Osteoblast (primary cell): ENCODE measurements at regions not wholly inside any gene's neighbourhood (a gene's known extent, or its start where the extent isn't known, plus 50 kb on each side); places are given as distances from the start of the nearest gene placed in this dataset.

Experiments used
- DNase-seq: peaks from one replicate; pipeline ENCODE4 v3.0.0; 2011; ENCODE audit warnings: low spot score, mixed read lengths; ENCODE audit not compliant: insufficient read length; ENCODE audit errors: missing footprints
- H2AFZ ChIP-seq: 2 replicates; pipeline ENCODE4 v1.6.0; 2011; ENCODE audit warnings: mild to moderate bottlenecking, low read length
- H3K27ac ChIP-seq: 2 replicates; pipeline ENCODE4 v1.5.1; 2011; ENCODE audit warnings: mild to moderate bottlenecking, low read depth, low read length, moderate library complexity
- H3K27me3 ChIP-seq: 2 replicates; pipeline ENCODE4 v1.6.0; 2012; ENCODE audit warnings: mild to moderate bottlenecking, control low read depth, inconsistent platforms, low read length, moderate library complexity; ENCODE audit not compliant: insufficient read depth
- H3K36me3 ChIP-seq: 2 replicates; pipeline ENCODE4 v1.5.1; 2011; ENCODE audit warnings: mild to moderate bottlenecking, low read length, control low read depth, moderate library complexity; ENCODE audit not compliant: insufficient read depth
- H3K4me1 ChIP-seq: 2 replicates; pipeline ENCODE4 v1.5.1; 2011; ENCODE audit warnings: mild to moderate bottlenecking, low read length, control low read depth, moderate library complexity; ENCODE audit not compliant: insufficient read depth
- H3K4me2 ChIP-seq: 2 replicates; pipeline ENCODE4 v1.6.0; 2011; ENCODE audit warnings: mild to moderate bottlenecking, low read length; ENCODE audit not compliant: insufficient read depth
- H3K4me3 ChIP-seq: fragments of 200-600 bp; sonication (generic); 3 replicates; pipeline ENCODE4 v1.5.1; 2012; ENCODE audit warnings: mild to moderate bottlenecking, low read length, inconsistent platforms; ENCODE audit not compliant: insufficient read depth
- H3K79me2 ChIP-seq: 2 replicates; pipeline ENCODE4 v1.6.0; 2012; ENCODE audit warnings: mild to moderate bottlenecking, low read length, control low read depth, inconsistent platforms; ENCODE audit not compliant: insufficient read depth
- H3K9me3 ChIP-seq: 2 replicates; pipeline ENCODE4 v1.5.1; 2011; ENCODE audit warnings: low read depth, low read length, control low read depth
- H4K20me1 ChIP-seq: 2 replicates; pipeline ENCODE4 v1.6.0; 2012; ENCODE audit warnings: mild to moderate bottlenecking, low read length, control low read depth; ENCODE audit not compliant: insufficient read depth
- CTCF ChIP-seq: IDR thresholded peaks from 2 replicates; pipeline ENCODE4 v1.5.1; 2011; ENCODE audit warnings: mild to moderate bottlenecking, low read depth, low read length, moderate library complexity; ENCODE audit errors: extremely low read depth

GRCh38 chr18:64416990-64417389 is 268.1 kb upstream of the LINC00305 start:
- Histone ChIP-seq H3K9me3 (peaks cover 2% of the 10 kb centered on the region), H4K20me1 (no peaks in the 10 kb centered on the region), H3K4me1 (no peaks in the 10 kb centered on the region), H2AFZ (no peak overlapping the region), H3K79me2 (no peaks in the 10 kb centered on the region), H3K4me3 (no peak overlapping the region), H3K4me2 (no peak overlapping the region), H3K27me3 (no peaks in the 10 kb centered on the region), H3K36me3 (no peaks in the 10 kb centered on the region), H3K27ac (no peak overlapping the region)
- no peak for TF ChIP-seq CTCF
- peak; percentile 8 for DNase-seq

- no peak overlapping the region for H3K4me2 ChIP-seq
- H3K27ac ChIP-seq, result no peak overlapping the region
- no peak overlapping the region for H3K4me3 ChIP-seq
- peaks cover 2% of the 10 kb centered on the region for H3K9me3 ChIP-seq
- H4K20me1 ChIP-seq, result no peaks in the 10 kb centered on the region
- H3K36me3 ChIP-seq, result no peaks in the 10 kb centered on the region
- H2AFZ ChIP-seq, result no peak overlapping the region
- no peaks in the 10 kb centered on the region for H3K27me3 ChIP-seq
- no peak for TF ChIP-seq CTCF
- DNase-seq, result no peak
- no peaks in the 10 kb centered on the region for H3K79me2 ChIP-seq
- no peaks in the 10 kb centered on the region for H3K4me1 ChIP-seq
Measured at GRCh38 chr18:64415218-64415617, 266.3 kb upstream of the LINC00305 start.

- no peaks in the 10 kb centered on the region for H3K4me1 ChIP-seq
- H3K9me3 ChIP-seq, result no peaks in the 10 kb centered on the region
- H3K27ac ChIP-seq, result no peak overlapping the region
- H3K4me2 ChIP-seq, result no peak overlapping the region
- no peaks in the 10 kb centered on the region for H3K27me3 ChIP-seq
- no peaks in the 10 kb centered on the region for H4K20me1 ChIP-seq
- DNase-seq, result no peak
- H3K36me3 ChIP-seq, result no peaks in the 10 kb centered on the region
- no peaks in the 10 kb centered on the region for H3K79me2 ChIP-seq
- TF ChIP-seq CTCF, result no peak
- H2AFZ ChIP-seq, result no peak overlapping the region
- no peak overlapping the region for H3K4me3 ChIP-seq
Measured at GRCh38 chr18:64410685-64411084, 261.8 kb upstream of the LINC00305 start.

GRCh38 chr18:64409511-64409910 is 260.6 kb upstream of the LINC00305 start:
- no peak for TF ChIP-seq CTCF
- Histone ChIP-seq H3K36me3 (no peaks in the 10 kb centered on the region), H3K27me3 (no peaks in the 10 kb centered on the region), H3K4me3 (no peak overlapping the region), H3K79me2 (no peaks in the 10 kb centered on the region), H2AFZ (no peak overlapping the region), H3K9me3 (no peaks in the 10 kb centered on the region), H3K27ac (no peak overlapping the region), H4K20me1 (no peaks in the 10 kb centered on the region), H3K4me2 (no peak overlapping the region), H3K4me1 (no peaks in the 10 kb centered on the region)
- no peak for DNase-seq
